KG1 (cell line): ENCODE measurements at regions not wholly inside any gene's neighbourhood (a gene's known extent, or its start where the extent isn't known, plus 50 kb on each side); places are given as distances from the start of the nearest gene placed in this dataset.
"Not testable (repeated sequence)": the region's sequence is repeated elsewhere in the genome, so short reads cannot be mapped to it uniquely, and the experiment has no call there.

Source experiments
- DNase-seq: peaks from one replicate; lab custom pipeline; 2025; lab: John Stamatoyannopoulos, UW

DNA sequence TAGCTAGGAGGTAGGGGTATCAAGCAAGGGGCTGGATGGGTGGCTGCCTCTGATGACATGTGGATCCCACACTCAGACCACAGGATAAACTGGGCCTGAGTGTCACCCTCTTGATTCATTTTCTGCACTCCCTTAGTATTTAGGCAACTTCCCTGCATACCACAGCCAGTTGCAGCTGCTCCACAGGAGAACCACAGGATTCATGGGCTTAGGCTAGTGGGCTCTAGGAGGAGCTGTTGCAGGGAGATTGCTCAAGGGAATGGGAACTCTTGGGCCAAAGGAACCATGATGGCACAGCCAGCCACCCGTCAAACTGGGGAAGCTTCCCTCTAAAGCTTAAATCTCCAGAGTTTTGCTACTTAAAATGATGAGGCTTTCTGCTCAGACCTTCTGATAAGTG, 269.7 kb upstream of the ASIC2 start:
- no peak for DNase-seq

DNA sequence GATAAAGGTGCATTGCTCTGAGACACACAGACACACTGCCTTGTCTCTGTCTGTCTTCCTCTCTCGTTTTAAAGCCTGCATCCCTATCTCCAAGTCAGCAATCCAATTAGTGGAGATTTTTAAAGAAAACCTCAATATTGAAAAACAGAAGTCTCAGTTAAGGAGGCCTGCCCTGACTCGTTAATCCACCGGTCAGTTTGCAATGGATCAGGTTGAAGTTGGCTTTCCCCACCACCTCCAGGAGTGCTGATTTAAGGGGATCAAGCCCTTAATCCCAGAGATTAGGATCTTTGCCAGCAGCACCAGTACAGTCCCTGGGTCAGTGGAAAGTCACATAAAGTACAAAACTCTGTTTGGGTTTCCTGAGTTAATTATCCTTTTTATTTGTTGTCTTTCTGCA, 271.1 kb upstream of the ASIC2 start:
- no peak for DNase-seq

- DNase-seq = no peak
Measured at GRCh38 chr17:33567223-33567622, 274.1 kb upstream of the ASIC2 start.

- no peak for DNase-seq
Measured at GRCh38 chr17:33572615-33573014, 279.5 kb upstream of the ASIC2 start.

- no peak for DNase-seq
Measured at GRCh38 chr17:33574942-33575445, 281.9 kb upstream of the ASIC2 start.

GRCh38 chr17:33579740-33580139, 286.6 kb upstream of the ASIC2 start:
- DNase-seq = not testable (repeated sequence)

GRCh38 chr17:33580215-33580614, 287.1 kb upstream of the ASIC2 start:
- no peak for DNase-seq

GRCh38 chr17:33582661-33583060, 289.6 kb upstream of the ASIC2 start:
- DNase-seq = no peak

GRCh38 chr17:33583518-33584417, 290.7 kb upstream of the ASIC2 start:
- DNase-seq = no peak

- no peak for DNase-seq
Measured at GRCh38 chr17:33593991-33594390, 300.9 kb upstream of the ASIC2 start.

- no peak for DNase-seq
Measured at GRCh38 chr17:33595828-33596227, 302.7 kb upstream of the ASIC2 start.

DNA sequence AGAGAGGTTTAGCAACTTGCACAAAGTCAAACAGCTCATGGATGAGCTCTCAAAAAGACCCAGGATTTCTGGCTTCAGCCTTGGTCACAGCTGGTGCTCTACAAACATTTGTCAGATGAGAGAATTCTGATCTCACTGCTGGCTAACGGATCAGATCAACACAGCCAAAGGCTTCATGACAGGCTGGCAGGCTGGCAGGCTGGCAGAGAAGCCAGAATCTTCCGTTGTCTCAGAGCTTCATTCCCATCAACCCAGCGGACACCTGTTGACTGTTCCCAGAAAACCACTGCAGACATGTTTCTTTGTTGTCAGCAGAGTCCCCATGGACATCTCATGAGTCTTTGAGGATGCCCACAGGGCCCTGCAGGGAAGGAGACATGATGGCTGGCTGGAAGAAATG, 303.8 kb upstream of the ASIC2 start:
- no peak for DNase-seq

- DNase-seq = no peak
Measured at GRCh38 chr17:33598797-33599196, 305.7 kb upstream of the ASIC2 start.

DNA sequence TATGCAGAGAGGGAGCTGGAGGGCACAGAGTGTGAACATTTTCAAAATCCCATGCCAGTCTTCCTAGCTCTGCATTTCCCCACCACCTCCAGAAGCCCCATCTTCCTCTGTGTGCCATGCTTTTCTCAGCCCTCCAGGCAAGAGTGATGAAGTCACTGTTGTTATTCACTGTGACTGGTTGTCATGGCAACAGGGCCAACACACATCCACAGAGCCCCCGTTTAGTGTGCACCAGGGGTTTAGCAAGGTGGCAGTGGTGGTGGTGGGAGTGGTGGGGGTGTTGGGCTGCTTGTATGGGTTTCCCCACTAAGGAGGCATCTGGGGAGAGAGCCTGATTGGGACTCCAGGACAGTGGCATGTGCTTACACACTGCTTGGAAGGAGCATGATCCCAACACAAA, 309.9 kb upstream of the ASIC2 start:
- DNase-seq = no peak

- DNase-seq = no peak
Measured at GRCh38 chr17:33603789-33604188, 310.7 kb upstream of the ASIC2 start.

DNA sequence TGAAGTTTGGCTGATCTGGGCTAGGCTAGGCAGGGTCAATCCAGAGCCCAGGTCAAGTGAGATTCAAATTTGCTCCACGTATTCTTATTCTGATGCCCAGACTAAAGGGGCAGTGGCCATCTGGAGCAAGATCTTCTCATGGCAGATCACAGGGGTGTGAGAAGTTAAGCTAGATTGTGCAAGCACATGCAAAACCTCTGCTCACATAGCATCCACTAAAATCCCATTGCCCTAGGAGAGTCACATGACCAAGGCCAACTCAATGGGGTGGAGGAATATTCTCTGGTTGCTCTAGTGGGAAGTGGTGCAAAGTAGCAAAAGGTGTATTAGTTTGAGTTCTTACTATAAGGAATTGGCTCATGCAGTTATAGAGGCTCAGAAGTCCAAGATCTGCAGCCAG, 318.4 kb upstream of the ASIC2 start:
- no peak for DNase-seq

DNA sequence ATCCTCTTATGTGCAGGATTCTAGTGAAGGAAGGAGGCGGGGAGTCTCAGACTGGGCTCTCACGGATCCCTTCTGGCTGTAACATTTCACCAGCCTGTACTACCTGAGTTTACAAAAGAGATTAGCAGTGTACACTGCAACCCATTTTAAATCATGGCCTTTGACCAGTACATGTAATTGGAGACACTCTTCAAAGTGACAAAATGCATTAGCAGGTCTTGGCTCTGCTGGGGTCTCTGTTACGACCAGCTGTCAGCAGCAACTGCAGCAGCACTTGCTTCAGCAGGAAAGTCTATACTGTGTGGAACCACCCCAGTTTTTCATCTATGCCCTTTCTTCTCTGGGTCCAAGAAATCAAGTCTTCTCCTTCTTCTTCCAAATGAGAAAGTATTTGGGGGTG, 322.8 kb upstream of the ASIC2 start:
- no peak for DNase-seq

- DNase-seq = no peak
Measured at GRCh38 chr17:33623841-33624240, 330.7 kb upstream of the ASIC2 start.

DNA sequence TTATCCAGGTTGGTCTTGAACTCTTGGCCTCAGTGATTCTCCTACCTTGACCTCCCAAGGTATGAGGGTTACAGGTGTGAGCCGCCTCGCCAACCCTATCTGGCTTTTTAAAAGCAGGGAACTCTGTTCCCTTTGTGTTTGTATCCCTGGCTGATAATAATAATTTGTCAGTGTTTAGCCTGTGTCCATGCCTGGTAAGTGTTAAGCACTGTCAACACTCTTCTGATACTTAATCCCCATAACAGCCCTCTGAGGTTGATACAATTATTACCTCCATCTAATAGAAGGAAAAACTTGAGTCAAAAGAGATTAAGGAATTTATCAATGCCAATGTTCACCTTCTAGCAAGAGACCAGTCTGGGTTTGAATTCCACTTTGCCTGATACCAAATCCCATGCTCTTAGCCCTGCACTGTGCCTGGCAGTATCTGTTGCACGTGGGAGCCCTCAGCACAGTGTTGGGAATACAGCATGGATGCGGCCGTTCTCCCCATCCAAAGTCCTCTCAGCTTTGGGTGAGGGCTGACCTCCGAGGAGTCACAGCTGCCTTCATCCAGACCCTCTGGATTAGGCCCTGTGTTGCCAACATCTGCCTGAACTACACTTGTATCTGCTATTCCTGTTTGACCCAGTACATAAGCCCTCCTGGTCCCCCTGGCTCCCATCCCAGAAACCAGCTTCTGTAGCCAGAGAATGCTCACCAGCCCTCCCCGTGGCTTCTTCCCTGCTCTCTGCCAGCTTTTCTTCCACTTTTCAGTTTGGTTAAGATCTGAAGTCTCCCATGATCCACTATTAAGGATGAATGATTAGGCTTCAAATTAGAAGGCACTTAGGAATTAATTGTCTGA, 335.6 kb upstream of the ASIC2 start:
- DNase-seq = no peak

- no peak for DNase-seq
Measured at GRCh38 chr17:33633446-33633845, 340.4 kb upstream of the ASIC2 start.

DNA sequence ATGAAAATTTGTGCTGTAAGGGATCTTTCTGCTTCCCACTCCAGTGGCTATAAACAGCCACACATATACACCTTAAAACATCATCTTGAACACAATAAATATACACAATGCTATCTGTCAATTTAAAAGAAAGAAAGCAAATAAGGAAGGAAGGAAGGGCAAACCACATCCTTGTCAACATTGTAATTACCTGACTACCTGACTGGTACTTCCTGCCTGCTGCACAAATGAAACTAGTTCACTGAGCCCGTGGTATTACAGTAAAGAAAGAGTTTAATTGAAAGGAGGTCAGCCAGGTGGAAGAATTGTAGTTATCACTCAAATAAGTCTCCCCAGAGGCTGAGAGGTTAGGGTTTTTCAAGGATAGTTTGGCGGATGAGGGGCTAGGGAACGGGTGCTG, 344.4 kb upstream of the ASIC2 start:
- no peak for DNase-seq

GRCh38 chr17:33639103-33639880, 346.2 kb upstream of the ASIC2 start:
- no peak for DNase-seq
